SK-N-SH (cell line): ENCODE measurements at regions not wholly inside any gene's neighbourhood (a gene's known extent, or its start where the extent isn't known, plus 50 kb on each side); places are given as distances from the start of the nearest gene placed in this dataset.

Experiments used
- CTCF ChIA-PET: fragments of 300-600, 350-600 bp; formaldehyde crosslinking; extraction: SDS; loops from one replicate; lab custom pipeline; 2021; lab: Yijun Ruan, JAX
- POLR2A ChIA-PET: fragments of 350-600 bp; sonication (Branson Sonifier 250); formaldehyde crosslinking; extraction: SDS; loops from one replicate; lab custom pipeline; 2020; ENCODE audit warnings: antibody characterized with exemption, inconsistent platforms; lab: Yijun Ruan, JAX
- DNase-seq: peaks from one replicate; pipeline ENCODE4 v3.0.0; 2012
- H2AFZ ChIP-seq: fragments of 200-600 bp; sonication (generic); 2 replicates; pipeline ENCODE4 v1.8.1; 2016; ENCODE audit warnings: antibody characterized with exemption, mild to moderate bottlenecking, low read depth
- H3F3A ChIP-seq: fragments of 200-600 bp; sonication (generic); replicated peaks from 2 replicates; pipeline ENCODE3; 2016; ENCODE audit warnings: antibody characterized with exemption, mild to moderate bottlenecking; ENCODE audit not compliant: insufficient read depth
- H3K27ac ChIP-seq, 2 experiments: fragments of 200-500 bp in 1 of 2; fragments of 200-600 bp in 1 of 2; sonication (Bioruptor generic) in 1 of 2; sonication (generic), shearing (Covaris generic) in 1 of 2; 2 replicates each; pipeline versions ENCODE4 v1.5.1 to v1.6.1; 2014 to 2016; ENCODE audit warnings: low read depth in 2 of 2, inconsistent platforms in 1 of 2, low read length in 1 of 2, mild to moderate bottlenecking in 1 of 2, mixed read lengths in 1 of 2
- H3K27me3 ChIP-seq: fragments of 200-600 bp; sonication (generic), shearing (Covaris generic); 2 replicates; pipeline ENCODE4 v1.6.1; 2016; ENCODE audit warnings: mixed run types; ENCODE audit not compliant: insufficient read depth
- H3K36me3 ChIP-seq, 2 experiments: fragments of 200-500 bp in 1 of 2; fragments of 200-600 bp in 1 of 2; sonication (Bioruptor generic) in 1 of 2; sonication (generic) in 1 of 2; replicated peaks in 1 of 2; 2 replicates each; pipeline versions ENCODE3 to v1.5.1; 2014 to 2016; ENCODE audit warnings: low read length in 1 of 2, mild to moderate bottlenecking in 1 of 2; ENCODE audit not compliant: insufficient read depth in 2 of 2, control insufficient read depth in 1 of 2
- H3K4me1 ChIP-seq, 2 experiments: fragments of 200-500 bp in 1 of 2; fragments of 200-600 bp in 1 of 2; sonication (Bioruptor generic) in 1 of 2; sonication (generic), shearing (Covaris generic) in 1 of 2; 2 replicates each; pipeline versions ENCODE4 v1.5.1 to v1.6.1; 2014 to 2016; ENCODE audit warnings: low read depth in 1 of 2, low read length in 1 of 2, mixed run types in 1 of 2; ENCODE audit not compliant: insufficient read depth in 2 of 2, control insufficient read depth in 1 of 2
- H3K4me2 ChIP-seq: fragments of 200-600 bp; sonication (generic), shearing (Covaris generic); 2 replicates; pipeline ENCODE4 v1.6.1; 2017; ENCODE audit warnings: mixed run types
- H3K4me3 ChIP-seq, 2 experiments: fragments of 200-500 bp in 1 of 2; fragments of 200-600 bp in 1 of 2; sonication (Bioruptor generic) in 1 of 2; sonication (generic), shearing (Covaris generic) in 1 of 2; 2 replicates each; pipeline versions ENCODE4 v1.5.1 to v1.8.1; 2014 to 2016; ENCODE audit warnings: low read depth in 2 of 2, inconsistent platforms in 1 of 2, low read length in 1 of 2, mild to moderate bottlenecking in 1 of 2, mixed read lengths in 1 of 2, moderate library complexity in 1 of 2
- H3K79me2 ChIP-seq: fragments of 200-600 bp; sonication (generic); 2 replicates; pipeline ENCODE4 v1.8.1; 2017; ENCODE audit warnings: mild to moderate bottlenecking; ENCODE audit not compliant: insufficient read depth
- H3K9ac ChIP-seq: fragments of 200-600 bp; sonication (generic); 2 replicates; pipeline ENCODE4 v1.6.1; 2017; ENCODE audit warnings: mixed run types
- H3K9me2 ChIP-seq: fragments of 200-600 bp; sonication (generic); 2 replicates; pipeline ENCODE4 v1.6.1; 2017; ENCODE audit warnings: mixed run types
- H3K9me3 ChIP-seq: fragments of 200-600 bp; sonication (generic); 2 replicates; pipeline ENCODE4 v1.6.1; 2017; ENCODE audit warnings: mixed run types, mild to moderate bottlenecking, moderate library complexity
- H4K20me1 ChIP-seq: fragments of 200-600 bp; sonication (generic); 2 replicates; pipeline ENCODE4 v1.6.1; 2017; ENCODE audit warnings: mild to moderate bottlenecking, mixed run types; ENCODE audit not compliant: insufficient read depth
- CHD2 ChIP-seq: fragments of 150-350 bp; IDR thresholded peaks from 2 replicates; pipeline ENCODE4 v1.6.1; 2018; ENCODE audit warnings: low read length; ENCODE audit not compliant: partially characterized antibody
- EP300 ChIP-seq, 2 experiments: IDR thresholded peaks; 2 replicates each; pipeline versions ENCODE4 v1.4.0 to v1.6.1; 2012; ENCODE audit warnings: borderline replicate concordance in 1 of 2, low read depth in 1 of 2, low read length in 1 of 2
- FOSL2 ChIP-seq: IDR thresholded peaks from 2 replicates; pipeline ENCODE4 v1.4.0; 2012; ENCODE audit warnings: low read depth, mild to moderate bottlenecking, moderate library complexity, borderline replicate concordance
- MEF2A ChIP-seq: IDR thresholded peaks from 2 replicates; pipeline ENCODE4 v1.4.0; 2012; ENCODE audit warnings: low read depth, borderline replicate concordance
- MXI1 ChIP-seq: IDR thresholded peaks from 2 replicates; pipeline ENCODE4 v1.6.1; 2012; ENCODE audit warnings: mild to moderate bottlenecking, low read depth, low read length, improper control_type of control experiment
- RCOR1 ChIP-seq: fragments of 150-350 bp; IDR thresholded peaks from 2 replicates; pipeline ENCODE4 v1.6.1; 2017; ENCODE audit warnings: antibody characterized with exemption, low read length
- RXRA ChIP-seq: IDR thresholded peaks from 2 replicates; pipeline ENCODE4 v1.4.0; 2012; ENCODE audit warnings: low read depth, mild to moderate bottlenecking, borderline replicate concordance
- SMC3 ChIP-seq: IDR thresholded peaks from 2 replicates; pipeline ENCODE4 v1.6.1; 2012; ENCODE audit warnings: low read depth, low read length, improper control_type of control experiment
- TAF1 ChIP-seq: IDR thresholded peaks from 2 replicates; pipeline ENCODE4 v1.6.1; 2012; ENCODE audit warnings: low read depth, mild to moderate bottlenecking, low read length, moderate library complexity, borderline replicate concordance
- TCF12 ChIP-seq: IDR thresholded peaks from 2 replicates; pipeline ENCODE4 v1.4.0; 2012
- YY1 ChIP-seq: IDR thresholded peaks from 2 replicates; pipeline ENCODE4 v1.4.0; 2012; ENCODE audit warnings: low read depth, mild to moderate bottlenecking
- WGBS: methylation state at CpG from one replicate; pipeline ENCODE4 v1.1.6; 2017; ENCODE audit warnings: low lambda C conversion rate; 5-methylcytosine and 5-hydroxymethylcytosine counted together
- TF ChIP-seq, protein P1 (sequence below): fragments of 150-350 bp; IDR thresholded peaks from 2 replicates; pipeline ENCODE4 v1.6.1; 2016; ENCODE audit warnings: mild to moderate bottlenecking, low read depth, low read length
- TF ChIP-seq, protein P2 (sequence below): IDR thresholded peaks from 2 replicates; pipeline ENCODE4 v1.6.1; 2012; ENCODE audit warnings: mild to moderate bottlenecking, low read depth, low read length, moderate library complexity
- TF ChIP-seq, protein P3 (sequence below): IDR thresholded peaks from 2 replicates; pipeline ENCODE4 v1.4.0; 2012; ENCODE audit warnings: low read depth, borderline replicate concordance
- TF ChIP-seq, protein P4 (sequence below): IDR thresholded peaks from 2 replicates; pipeline ENCODE4 v1.4.0; 2012; ENCODE audit warnings: low read depth
- TF ChIP-seq, protein P5 (sequence below): IDR thresholded peaks from 2 replicates; pipeline ENCODE4 v1.4.0; 2012; ENCODE audit warnings: low read depth, borderline replicate concordance

DNA sequence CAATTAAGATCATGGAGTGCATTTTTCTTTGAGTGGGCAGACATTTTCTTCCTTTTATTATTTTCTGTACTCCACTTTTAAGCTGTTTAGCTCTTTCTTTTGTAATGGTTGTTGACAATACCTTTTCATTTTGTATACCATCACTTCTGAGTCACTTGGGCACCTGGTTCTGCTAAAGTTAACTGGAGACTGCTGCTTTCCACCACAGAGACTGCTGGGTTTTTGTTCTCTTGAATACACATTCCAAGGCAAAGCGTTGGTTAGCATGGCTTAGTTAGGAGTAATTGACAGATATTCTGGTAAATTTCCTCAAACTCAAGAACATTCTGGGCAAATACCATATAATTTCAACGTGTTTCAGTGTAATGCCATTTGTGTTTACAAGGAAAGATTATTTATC is 541.9 kb upstream of the CELF2 start:
- Histone ChIP-seq H3K9me2 (no peaks in the 10 kb centered on the region), H3K4me2 (no peak overlapping the region), H3K4me1 (no peaks in the 10 kb centered on the region; a peak in 1 of 4 replicates), H3K4me3 (no peak overlapping the region), H2AFZ (no peak overlapping the region), H4K20me1 (no peaks in the 10 kb centered on the region), H3K9ac (no peak overlapping the region), H3K9me3 (peaks cover 4% of the 10 kb centered on the region; the same call in 1 of the 2 replicates), H3F3A (no peaks in the 10 kb centered on the region), H3K27me3 (no peaks in the 10 kb centered on the region), H3K27ac (no peak overlapping the region), H3K79me2 (no peaks in the 10 kb centered on the region), H3K36me3 (no peaks in the 10 kb centered on the region)
- 10% methylated on average over 2 of the region's 2 CpGs for WGBS
- no peak for DNase-seq
- TF ChIP-seq TAF1 (no peak), TCF12 (no peak), EP300 (IDR thresholded peaks at IDR 0.05; ENCODE audit: borderline replicate concordance in 1 of 2, low read depth in 1 of 2, low read length in 1 of 2) (no peak), FOSL2 (no peak), SMC3 (no peak), RXRA (no peak), RCOR1 (no peak), MEF2A (no peak), CHD2 (no peak), MXI1 (no peak), YY1 (no peak)
- TF ChIP-seq, protein P1, sequence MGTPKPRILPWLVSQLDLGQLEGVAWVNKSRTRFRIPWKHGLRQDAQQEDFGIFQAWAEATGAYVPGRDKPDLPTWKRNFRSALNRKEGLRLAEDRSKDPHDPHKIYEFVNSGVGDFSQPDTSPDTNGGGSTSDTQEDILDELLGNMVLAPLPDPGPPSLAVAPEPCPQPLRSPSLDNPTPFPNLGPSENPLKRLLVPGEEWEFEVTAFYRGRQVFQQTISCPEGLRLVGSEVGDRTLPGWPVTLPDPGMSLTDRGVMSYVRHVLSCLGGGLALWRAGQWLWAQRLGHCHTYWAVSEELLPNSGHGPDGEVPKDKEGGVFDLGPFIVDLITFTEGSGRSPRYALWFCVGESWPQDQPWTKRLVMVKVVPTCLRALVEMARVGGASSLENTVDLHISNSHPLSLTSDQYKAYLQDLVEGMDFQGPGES, result no peak
- TF ChIP-seq, protein P2, sequence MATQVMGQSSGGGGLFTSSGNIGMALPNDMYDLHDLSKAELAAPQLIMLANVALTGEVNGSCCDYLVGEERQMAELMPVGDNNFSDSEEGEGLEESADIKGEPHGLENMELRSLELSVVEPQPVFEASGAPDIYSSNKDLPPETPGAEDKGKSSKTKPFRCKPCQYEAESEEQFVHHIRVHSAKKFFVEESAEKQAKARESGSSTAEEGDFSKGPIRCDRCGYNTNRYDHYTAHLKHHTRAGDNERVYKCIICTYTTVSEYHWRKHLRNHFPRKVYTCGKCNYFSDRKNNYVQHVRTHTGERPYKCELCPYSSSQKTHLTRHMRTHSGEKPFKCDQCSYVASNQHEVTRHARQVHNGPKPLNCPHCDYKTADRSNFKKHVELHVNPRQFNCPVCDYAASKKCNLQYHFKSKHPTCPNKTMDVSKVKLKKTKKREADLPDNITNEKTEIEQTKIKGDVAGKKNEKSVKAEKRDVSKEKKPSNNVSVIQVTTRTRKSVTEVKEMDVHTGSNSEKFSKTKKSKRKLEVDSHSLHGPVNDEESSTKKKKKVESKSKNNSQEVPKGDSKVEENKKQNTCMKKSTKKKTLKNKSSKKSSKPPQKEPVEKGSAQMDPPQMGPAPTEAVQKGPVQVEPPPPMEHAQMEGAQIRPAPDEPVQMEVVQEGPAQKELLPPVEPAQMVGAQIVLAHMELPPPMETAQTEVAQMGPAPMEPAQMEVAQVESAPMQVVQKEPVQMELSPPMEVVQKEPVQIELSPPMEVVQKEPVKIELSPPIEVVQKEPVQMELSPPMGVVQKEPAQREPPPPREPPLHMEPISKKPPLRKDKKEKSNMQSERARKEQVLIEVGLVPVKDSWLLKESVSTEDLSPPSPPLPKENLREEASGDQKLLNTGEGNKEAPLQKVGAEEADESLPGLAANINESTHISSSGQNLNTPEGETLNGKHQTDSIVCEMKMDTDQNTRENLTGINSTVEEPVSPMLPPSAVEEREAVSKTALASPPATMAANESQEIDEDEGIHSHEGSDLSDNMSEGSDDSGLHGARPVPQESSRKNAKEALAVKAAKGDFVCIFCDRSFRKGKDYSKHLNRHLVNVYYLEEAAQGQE, result no peak
- TF ChIP-seq, protein P3, sequence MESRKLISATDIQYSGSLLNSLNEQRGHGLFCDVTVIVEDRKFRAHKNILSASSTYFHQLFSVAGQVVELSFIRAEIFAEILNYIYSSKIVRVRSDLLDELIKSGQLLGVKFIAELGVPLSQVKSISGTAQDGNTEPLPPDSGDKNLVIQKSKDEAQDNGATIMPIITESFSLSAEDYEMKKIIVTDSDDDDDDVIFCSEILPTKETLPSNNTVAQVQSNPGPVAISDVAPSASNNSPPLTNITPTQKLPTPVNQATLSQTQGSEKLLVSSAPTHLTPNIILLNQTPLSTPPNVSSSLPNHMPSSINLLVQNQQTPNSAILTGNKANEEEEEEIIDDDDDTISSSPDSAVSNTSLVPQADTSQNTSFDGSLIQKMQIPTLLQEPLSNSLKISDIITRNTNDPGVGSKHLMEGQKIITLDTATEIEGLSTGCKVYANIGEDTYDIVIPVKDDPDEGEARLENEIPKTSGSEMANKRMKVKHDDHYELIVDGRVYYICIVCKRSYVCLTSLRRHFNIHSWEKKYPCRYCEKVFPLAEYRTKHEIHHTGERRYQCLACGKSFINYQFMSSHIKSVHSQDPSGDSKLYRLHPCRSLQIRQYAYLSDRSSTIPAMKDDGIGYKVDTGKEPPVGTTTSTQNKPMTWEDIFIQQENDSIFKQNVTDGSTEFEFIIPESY, result no peak
- TF ChIP-seq, protein P4, sequence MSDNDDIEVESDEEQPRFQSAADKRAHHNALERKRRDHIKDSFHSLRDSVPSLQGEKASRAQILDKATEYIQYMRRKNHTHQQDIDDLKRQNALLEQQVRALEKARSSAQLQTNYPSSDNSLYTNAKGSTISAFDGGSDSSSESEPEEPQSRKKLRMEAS, result no peak
- TF ChIP-seq, protein P5, sequence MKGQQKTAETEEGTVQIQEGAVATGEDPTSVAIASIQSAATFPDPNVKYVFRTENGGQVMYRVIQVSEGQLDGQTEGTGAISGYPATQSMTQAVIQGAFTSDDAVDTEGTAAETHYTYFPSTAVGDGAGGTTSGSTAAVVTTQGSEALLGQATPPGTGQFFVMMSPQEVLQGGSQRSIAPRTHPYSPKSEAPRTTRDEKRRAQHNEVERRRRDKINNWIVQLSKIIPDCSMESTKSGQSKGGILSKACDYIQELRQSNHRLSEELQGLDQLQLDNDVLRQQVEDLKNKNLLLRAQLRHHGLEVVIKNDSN, result no peak
- POLR2A ChIA-PET, result no interaction called here
- CTCF ChIA-PET, result no interaction called here
